ENCODE measurements at regions not wholly inside any gene's neighbourhood (a gene's known extent, or its start where the extent isn't known, plus 50 kb on each side); places are given as distances from the start of the nearest gene placed in this dataset.
"Not testable (repeated sequence)": the region's sequence is repeated elsewhere in the genome, so short reads cannot be mapped to it uniquely, and the experiment has no call there.

- H3K9ac ChIP-seq (ENCODE audit: low read length); H3K9me3 ChIP-seq (ENCODE audit: control insufficient read depth, low read depth, low read length); H3K4me1 ChIP-seq (ENCODE audit: control insufficient read depth, low read depth, low read length): not testable (repeated sequence)
These were observed 140.5 kb downstream of the NPIPA7 start for GRCh38 chr16:16519395-16519794.

DNA sequence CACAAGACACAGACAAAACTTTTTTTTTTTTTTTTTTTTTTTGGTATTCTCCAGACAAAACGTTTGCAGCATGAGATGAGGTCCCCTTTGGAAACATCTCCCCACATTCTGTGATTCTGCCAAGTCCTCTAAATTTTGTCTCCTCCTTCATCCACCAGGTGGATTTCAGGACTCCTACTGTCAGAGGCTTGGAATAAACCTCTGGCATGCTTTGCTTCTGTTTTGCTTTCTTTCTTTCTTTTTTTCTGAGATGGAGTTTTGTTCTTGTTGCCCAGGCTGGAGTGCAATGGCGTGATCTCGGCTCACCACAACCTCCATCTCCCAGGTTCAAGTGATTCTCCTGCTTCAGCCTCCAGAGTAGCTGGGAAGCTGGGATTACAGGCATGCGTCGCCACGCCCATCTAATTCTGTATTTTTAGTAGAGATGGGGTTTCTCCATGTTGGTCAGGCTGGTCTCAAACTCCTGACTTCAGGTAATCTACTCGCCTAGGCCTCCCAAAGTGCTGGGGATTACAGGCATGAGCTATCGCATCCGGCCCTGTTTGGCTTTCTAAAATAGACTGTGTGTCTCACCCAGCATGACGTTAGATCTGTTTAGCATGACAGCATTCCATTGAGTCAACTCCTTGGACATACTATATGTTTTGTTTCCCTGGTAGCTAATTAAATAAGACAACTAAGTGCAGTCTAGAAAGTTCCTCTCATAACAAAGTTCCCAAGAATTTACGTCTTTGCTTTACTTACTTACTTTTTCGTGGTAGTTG, 142.5 kb downstream of the NPIPA7 start:
- not testable (repeated sequence) for H3K27me3 ChIP-seq (ENCODE audit: control insufficient read depth, insufficient read depth, low read length); H3K27ac ChIP-seq (ENCODE audit: low read length); H3K4me3 ChIP-seq (ENCODE audit: low read length); H3K36me3 ChIP-seq (ENCODE audit: control insufficient read depth, low read depth, low read length); H3K9ac ChIP-seq (ENCODE audit: low read length); H3K4me1 ChIP-seq (ENCODE audit: control insufficient read depth, low read depth, low read length); H3K9me3 ChIP-seq (ENCODE audit: control insufficient read depth, low read depth, low read length)

More at GRCh38 chr16:16519395-16519794, 140.5 kb downstream of the NPIPA7 start:
- H3K27me3 ChIP-seq (ENCODE audit: control insufficient read depth, insufficient read depth, low read length); H3K27ac ChIP-seq (ENCODE audit: low read length); H3K4me3 ChIP-seq (ENCODE audit: low read length); H3K36me3 ChIP-seq (ENCODE audit: control insufficient read depth, low read depth, low read length): not testable (repeated sequence)

DNA sequence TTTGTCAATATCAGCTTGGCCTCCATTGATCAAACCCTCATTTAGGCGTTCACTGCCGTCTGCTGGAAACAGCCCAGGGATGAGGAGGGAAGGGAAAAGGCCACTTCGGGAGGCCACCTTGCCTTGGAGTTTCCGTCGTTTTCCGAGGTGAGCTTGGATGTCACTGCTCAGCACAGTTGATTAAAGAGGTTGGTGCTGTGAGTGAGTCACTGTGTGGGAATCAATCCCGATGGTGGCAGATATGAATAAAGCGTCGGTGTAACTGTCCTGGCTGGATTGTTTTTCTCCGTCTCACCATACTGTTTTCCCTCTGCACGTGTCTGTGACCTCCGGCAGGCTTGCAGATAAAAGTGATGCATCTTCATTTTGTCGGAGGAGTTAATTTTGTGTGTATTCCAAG, 148.1 kb downstream of the NPIPA7 start:
- H3K36me3 ChIP-seq (ENCODE audit: control insufficient read depth, low read depth, low read length); H3K9ac ChIP-seq (ENCODE audit: low read length); H3K9me3 ChIP-seq (ENCODE audit: control insufficient read depth, low read depth, low read length); H3K27ac ChIP-seq (ENCODE audit: low read length); H3K27me3 ChIP-seq (ENCODE audit: control insufficient read depth, insufficient read depth, low read length); H3K4me1 ChIP-seq (ENCODE audit: control insufficient read depth, low read depth, low read length); H3K4me3 ChIP-seq (ENCODE audit: low read length): not testable (repeated sequence)

- H3K9me3 ChIP-seq (ENCODE audit: control insufficient read depth, low read depth, low read length); H3K36me3 ChIP-seq (ENCODE audit: control insufficient read depth, low read depth, low read length); H3K4me1 ChIP-seq (ENCODE audit: control insufficient read depth, low read depth, low read length); H3K27me3 ChIP-seq (ENCODE audit: control insufficient read depth, insufficient read depth, low read length); H3K4me3 ChIP-seq (ENCODE audit: low read length); H3K27ac ChIP-seq (ENCODE audit: low read length); H3K9ac ChIP-seq (ENCODE audit: low read length): not testable (repeated sequence)
These were observed 151.8 kb downstream of the NPIPA7 start for GRCh38 chr16:16530744-16531143.

DNA sequence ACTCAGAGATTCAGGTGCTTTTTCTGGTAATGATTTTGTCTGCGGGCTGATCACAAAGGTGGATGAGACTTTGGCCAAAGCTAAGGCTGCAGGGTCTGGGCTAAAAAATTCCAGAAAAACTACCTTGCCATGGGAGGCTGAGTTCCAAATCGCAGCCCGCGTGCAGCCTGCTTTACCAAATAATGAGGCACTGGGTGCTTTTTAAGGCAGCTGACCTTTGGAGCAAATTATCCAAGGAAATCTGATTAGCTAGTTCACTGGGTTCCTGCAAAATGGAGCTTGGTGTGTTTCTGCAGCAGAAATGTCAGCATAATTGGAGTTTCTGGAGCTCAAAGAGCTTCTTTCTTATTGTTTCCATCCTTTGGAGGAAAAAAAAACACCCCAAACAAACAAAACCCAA, 156.6 kb downstream of the NPIPA7 start:
- not testable (repeated sequence) for H3K4me1 ChIP-seq (ENCODE audit: control insufficient read depth, low read depth, low read length); H3K4me3 ChIP-seq (ENCODE audit: low read length); H3K27ac ChIP-seq (ENCODE audit: low read length); H3K9me3 ChIP-seq (ENCODE audit: control insufficient read depth, low read depth, low read length); H3K36me3 ChIP-seq (ENCODE audit: control insufficient read depth, low read depth, low read length); H3K27me3 ChIP-seq (ENCODE audit: control insufficient read depth, insufficient read depth, low read length); H3K9ac ChIP-seq (ENCODE audit: low read length)

DNA sequence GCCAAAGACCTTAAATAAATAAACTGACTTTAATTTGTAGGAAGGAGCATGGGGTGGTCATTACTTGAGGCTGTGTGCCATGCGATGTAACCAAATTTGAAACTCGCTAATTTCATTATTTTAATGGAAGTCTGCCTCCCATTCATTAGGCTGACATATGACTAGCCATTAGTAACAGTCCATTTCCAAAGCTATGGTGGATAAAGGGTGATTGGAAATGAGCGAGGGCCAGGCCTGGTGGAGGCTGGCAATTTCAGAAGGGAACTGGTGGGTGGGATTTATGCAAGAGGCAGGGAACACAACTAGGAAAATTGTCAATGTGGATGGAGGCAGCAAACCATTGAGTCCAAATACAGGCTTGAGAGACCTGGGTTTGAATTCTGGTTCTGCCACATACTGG, 157.2 kb downstream of the NPIPA7 start:
- not testable (repeated sequence) for H3K4me3 ChIP-seq (ENCODE audit: low read length); H3K9ac ChIP-seq (ENCODE audit: low read length); H3K9me3 ChIP-seq (ENCODE audit: control insufficient read depth, low read depth, low read length); H3K27me3 ChIP-seq (ENCODE audit: control insufficient read depth, insufficient read depth, low read length); H3K4me1 ChIP-seq (ENCODE audit: control insufficient read depth, low read depth, low read length); H3K27ac ChIP-seq (ENCODE audit: low read length); H3K36me3 ChIP-seq (ENCODE audit: control insufficient read depth, low read depth, low read length)

DNA sequence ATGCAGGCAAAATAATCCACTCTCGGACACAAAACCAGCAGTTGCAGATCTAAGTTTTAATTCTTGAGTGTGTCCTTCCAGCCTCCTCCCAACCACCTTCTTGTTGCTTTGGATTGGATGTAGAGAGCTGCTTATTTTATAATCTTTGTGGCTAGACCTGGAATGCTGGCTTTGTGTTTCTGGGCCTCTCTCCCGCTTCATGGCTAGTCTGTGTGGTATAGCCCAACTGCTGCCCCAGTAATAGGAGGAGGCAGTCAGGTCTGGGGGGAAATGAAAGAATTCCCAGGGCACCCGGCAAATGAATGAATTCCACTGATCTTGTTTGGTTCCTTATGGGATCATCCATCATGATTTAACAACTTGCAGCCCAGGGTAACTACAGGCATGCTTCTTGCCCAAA, 170.8 kb downstream of the NPIPA7 start:
- H3K9ac ChIP-seq (ENCODE audit: low read length); H3K36me3 ChIP-seq (ENCODE audit: control insufficient read depth, low read depth, low read length); H3K27ac ChIP-seq (ENCODE audit: low read length); H3K27me3 ChIP-seq (ENCODE audit: control insufficient read depth, insufficient read depth, low read length); H3K9me3 ChIP-seq (ENCODE audit: control insufficient read depth, low read depth, low read length); H3K4me3 ChIP-seq (ENCODE audit: low read length); H3K4me1 ChIP-seq (ENCODE audit: control insufficient read depth, low read depth, low read length): not testable (repeated sequence)

GRCh38 chr16:16550824-16551223, 171.9 kb downstream of the NPIPA7 start:
- not testable (repeated sequence) for H3K36me3 ChIP-seq (ENCODE audit: control insufficient read depth, low read depth, low read length); H3K9ac ChIP-seq (ENCODE audit: low read length); H3K4me3 ChIP-seq (ENCODE audit: low read length); H3K27ac ChIP-seq (ENCODE audit: low read length); H3K4me1 ChIP-seq (ENCODE audit: control insufficient read depth, low read depth, low read length); H3K27me3 ChIP-seq (ENCODE audit: control insufficient read depth, insufficient read depth, low read length); H3K9me3 ChIP-seq (ENCODE audit: control insufficient read depth, low read depth, low read length)

DNA sequence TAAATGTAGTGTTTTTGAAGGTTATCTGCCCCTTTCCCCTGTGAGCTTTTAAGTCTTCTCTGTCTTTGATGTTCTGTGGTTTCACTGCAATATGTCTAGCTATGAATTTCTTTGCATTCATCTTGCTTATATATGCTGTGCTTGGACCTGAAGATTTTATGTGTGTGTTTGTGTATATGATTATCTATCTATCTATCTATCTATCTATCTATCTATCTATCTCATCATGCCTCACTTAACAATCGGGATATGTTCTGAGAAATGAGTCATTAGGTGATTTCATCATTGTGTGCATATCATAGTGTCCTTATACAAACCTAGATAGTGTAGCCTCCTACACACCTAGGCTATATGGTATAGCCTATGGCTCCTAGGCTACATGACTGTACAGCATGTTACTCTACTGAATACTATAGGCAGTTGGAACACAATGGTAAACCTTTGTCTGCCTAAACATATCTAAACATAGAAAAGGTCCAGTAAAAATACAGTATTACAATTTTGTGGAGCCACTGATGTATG, 173.9 kb downstream of the NPIPA7 start:
- H3K9me3 ChIP-seq (ENCODE audit: control insufficient read depth, low read depth, low read length); H3K27ac ChIP-seq (ENCODE audit: low read length); H3K27me3 ChIP-seq (ENCODE audit: control insufficient read depth, insufficient read depth, low read length); H3K4me1 ChIP-seq (ENCODE audit: control insufficient read depth, low read depth, low read length); H3K9ac ChIP-seq (ENCODE audit: low read length); H3K36me3 ChIP-seq (ENCODE audit: control insufficient read depth, low read depth, low read length); H3K4me3 ChIP-seq (ENCODE audit: low read length): not testable (repeated sequence)

- not testable (repeated sequence) for H3K9ac ChIP-seq (ENCODE audit: low read length); H3K36me3 ChIP-seq (ENCODE audit: control insufficient read depth, low read depth, low read length); H3K4me3 ChIP-seq (ENCODE audit: low read length); H3K27me3 ChIP-seq (ENCODE audit: control insufficient read depth, insufficient read depth, low read length); H3K4me1 ChIP-seq (ENCODE audit: control insufficient read depth, low read depth, low read length); H3K27ac ChIP-seq (ENCODE audit: low read length); H3K9me3 ChIP-seq (ENCODE audit: control insufficient read depth, low read depth, low read length)
These were observed 180.3 kb downstream of the NPIPA7 start for GRCh38 chr16:16559179-16559740.

- not testable (repeated sequence) for H3K9me3 ChIP-seq (ENCODE audit: control insufficient read depth, low read depth, low read length); H3K4me3 ChIP-seq (ENCODE audit: low read length); H3K27me3 ChIP-seq (ENCODE audit: control insufficient read depth, insufficient read depth, low read length); H3K27ac ChIP-seq (ENCODE audit: low read length); H3K9ac ChIP-seq (ENCODE audit: low read length); H3K36me3 ChIP-seq (ENCODE audit: control insufficient read depth, low read depth, low read length); H3K4me1 ChIP-seq (ENCODE audit: control insufficient read depth, low read depth, low read length)
These were observed 182.6 kb downstream of the NPIPA7 start for GRCh38 chr16:16561532-16561931.

- H3K27me3 ChIP-seq (ENCODE audit: control insufficient read depth, insufficient read depth, low read length); H3K4me3 ChIP-seq (ENCODE audit: low read length); H3K4me1 ChIP-seq (ENCODE audit: control insufficient read depth, low read depth, low read length); H3K27ac ChIP-seq (ENCODE audit: low read length); H3K36me3 ChIP-seq (ENCODE audit: control insufficient read depth, low read depth, low read length); H3K9ac ChIP-seq (ENCODE audit: low read length); H3K9me3 ChIP-seq (ENCODE audit: control insufficient read depth, low read depth, low read length): not testable (repeated sequence)
These were observed 185.0 kb downstream of the NPIPA7 start for GRCh38 chr16:16563962-16564361.

Data from iPS-18a (cell line).